ENCODE measurements at regions not wholly inside any gene's neighbourhood (a gene's known extent, or its start where the extent isn't known, plus 50 kb on each side); places are given as distances from the start of the nearest gene placed in this dataset.

GRCh38 chr20:40488401-40488800 lies 200.6 kb downstream of the MAFB start:
- no peak for DNase-seq

DNA sequence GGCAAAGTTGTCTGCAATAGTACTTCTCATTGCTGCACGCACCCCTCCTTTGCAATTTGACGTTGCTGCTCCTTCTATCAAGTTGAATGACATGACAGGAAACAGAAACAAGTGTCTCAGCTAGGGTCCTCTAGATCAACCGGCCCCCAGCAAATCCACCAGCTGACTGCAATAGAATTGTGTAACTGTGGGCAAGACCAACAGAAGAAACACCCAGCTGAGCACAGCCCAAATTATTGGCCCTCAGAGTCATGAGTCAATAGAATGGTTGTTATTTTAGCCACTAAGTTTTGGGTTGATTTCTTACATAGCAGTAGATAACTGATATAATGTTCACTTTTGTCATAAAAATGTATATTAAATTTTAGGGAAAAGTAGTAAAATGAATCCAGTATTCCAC lies 202.7 kb downstream of the MAFB start:
- no peak for DNase-seq

- DNase-seq, result no peak
Observed at GRCh38 chr20:40481743-40482458, 207.1 kb downstream of the MAFB start.

- no peak for DNase-seq
Observed at GRCh38 chr20:40481337-40481736, 207.7 kb downstream of the MAFB start.

DNA sequence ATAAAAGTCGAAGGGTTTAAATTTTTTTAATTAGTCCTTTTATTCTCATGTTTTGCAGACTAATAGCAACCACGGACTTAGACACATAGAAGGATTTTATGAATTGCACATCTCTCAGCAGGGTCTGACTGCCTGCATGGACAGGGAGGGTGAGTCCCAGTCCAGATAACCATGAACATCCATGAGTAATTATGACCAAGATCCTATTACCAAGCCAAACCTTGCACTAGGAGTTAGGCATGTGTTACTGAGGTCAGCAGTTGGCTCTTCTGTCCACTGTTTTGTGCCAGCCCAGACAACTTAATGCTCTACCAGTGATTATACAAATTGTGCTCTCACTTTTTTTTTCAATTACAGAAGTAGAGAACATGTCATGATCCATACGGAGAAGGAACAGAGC lies 211.2 kb downstream of the MAFB start:
- DNase-seq, result no peak

- no peak for DNase-seq
Observed at GRCh38 chr20:40476461-40476860, 212.6 kb downstream of the MAFB start.

DNA sequence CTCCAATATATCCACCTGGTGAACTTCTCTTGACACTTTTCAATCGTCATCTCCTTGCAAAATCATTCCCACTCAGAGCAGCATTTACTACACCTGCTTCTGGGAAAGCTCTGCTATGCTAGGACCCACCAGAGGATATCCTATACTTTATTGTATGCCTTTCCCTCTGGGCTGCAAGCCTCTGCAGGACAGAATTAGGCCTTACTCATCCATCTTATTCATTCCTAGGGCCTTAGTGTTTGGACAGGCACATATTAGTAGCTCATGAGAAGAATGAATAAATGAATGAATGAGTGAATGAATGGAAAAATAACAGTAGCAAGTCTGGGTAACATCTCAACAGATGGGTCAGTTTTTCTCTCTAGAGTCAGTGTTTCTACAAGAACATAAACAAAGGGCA lies 216.1 kb downstream of the MAFB start:
- no peak for DNase-seq

DNA sequence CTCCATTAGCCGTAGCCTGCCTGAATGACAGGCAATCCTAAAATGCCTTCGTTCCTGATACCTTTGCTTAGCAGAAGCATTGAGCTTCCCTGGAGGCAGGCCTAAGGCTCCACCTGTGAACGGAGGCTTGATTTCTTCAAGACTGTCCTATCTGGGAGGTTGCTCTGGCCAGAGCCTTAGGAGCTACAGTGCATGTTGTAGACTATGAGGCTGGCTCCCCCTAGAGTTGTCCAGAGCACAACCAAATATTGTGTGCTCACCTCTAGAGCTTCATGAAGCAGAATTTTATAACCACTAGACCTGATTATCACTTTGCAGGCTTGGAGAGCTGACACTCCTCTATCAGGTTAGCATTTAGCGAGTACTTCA lies 217.8 kb downstream of the MAFB start:
- DNase-seq, result no peak

- DNase-seq, result no peak
Observed at GRCh38 chr20:40470445-40471260, 218.4 kb downstream of the MAFB start.

- no peak for DNase-seq
Observed at GRCh38 chr20:40468759-40469158, 220.3 kb downstream of the MAFB start.

GRCh38 chr20:40467703-40468411 lies 221.2 kb downstream of the MAFB start:
- DNase-seq, result no peak

- no peak for DNase-seq
Observed at GRCh38 chr20:40467067-40467466, 222.0 kb downstream of the MAFB start.

DNA sequence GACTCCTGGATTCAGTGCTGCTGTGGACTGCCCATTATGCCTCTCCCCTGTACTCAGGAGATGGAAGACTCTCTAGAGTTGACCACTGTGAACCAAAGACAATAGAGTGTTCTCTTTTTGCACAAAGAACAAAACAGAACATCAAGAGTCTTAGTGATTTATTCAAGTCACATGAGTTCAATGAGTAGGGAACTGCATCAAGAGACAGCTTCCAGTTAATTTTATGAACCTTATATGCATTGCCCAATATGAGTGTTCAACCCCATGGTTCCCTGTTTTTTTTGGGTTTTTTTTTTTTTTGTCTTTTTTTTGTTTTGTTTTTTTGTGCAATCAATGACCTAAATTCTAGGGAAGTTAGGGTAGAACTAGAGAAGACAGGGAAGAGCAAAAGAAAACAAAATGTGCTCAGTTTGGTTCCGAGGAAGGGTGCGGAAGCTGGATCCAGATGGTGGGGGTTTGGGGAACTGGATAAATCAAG lies 224.3 kb downstream of the MAFB start:
- DNase-seq, result no peak

DNA sequence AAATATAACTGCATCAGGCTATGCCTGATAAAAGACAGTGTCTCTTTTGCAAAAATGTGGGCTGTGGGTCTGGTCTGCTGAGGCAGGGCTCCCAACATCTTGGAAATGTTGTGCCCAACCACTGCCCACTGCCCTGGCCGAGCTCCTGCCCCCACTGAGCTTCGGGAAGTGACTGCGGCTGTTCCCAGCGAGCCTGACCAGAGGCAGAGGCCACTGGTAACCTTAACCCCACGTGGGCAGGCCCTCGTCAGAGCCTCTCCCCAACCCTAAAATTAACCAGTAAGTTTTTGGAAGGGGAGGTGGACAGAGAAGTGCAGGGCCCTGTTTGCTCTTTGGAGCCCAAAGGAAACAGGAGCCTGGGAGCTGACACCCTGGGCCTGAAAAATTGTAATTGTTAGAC lies 225.9 kb downstream of the MAFB start:
- no peak for DNase-seq

- no peak for DNase-seq
Observed at GRCh38 chr20:40462566-40462965, 226.5 kb downstream of the MAFB start.

DNA sequence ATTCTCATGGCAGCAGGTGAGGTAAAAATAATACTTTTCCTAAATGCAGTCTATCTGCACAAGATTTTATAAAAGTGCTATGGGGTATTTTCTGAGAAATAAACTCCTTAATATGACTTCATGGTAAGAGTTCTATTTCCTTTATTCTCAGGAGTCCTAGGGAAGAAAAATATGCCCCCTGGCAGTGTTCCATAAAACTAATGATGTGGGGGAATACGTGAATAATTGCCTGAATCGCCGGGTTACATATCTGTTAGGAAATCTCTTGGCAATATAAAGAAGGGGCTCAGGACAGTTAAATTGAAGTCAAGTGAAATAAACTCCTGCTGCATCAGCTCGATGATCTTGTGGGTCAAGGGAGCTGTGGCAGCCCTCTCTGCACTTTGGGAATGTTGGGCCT lies 229.7 kb downstream of the MAFB start:
- no peak for DNase-seq

DNA sequence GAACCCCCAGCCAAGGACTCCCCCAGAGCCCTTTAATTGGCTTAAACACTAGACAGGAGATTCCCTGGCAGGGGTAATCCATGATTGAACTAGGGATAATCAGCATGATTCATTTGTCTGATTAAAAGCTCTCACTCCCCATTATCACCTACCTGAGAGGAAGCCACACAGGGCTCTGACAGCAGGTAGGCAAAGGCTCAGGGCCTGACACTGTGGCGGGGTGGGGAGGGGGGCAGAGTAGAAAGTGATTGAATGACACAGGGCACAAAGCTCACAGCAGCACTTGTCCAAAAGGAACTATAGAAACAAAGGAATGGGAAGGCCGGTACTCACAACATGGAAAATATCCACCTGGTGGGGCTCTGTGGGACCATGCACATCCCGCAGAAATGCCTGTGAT lies 231.6 kb downstream of the MAFB start:
- DNase-seq, result no peak

GRCh38 chr20:40452758-40453157 lies 236.3 kb downstream of the MAFB start:
- no peak for DNase-seq

DNA sequence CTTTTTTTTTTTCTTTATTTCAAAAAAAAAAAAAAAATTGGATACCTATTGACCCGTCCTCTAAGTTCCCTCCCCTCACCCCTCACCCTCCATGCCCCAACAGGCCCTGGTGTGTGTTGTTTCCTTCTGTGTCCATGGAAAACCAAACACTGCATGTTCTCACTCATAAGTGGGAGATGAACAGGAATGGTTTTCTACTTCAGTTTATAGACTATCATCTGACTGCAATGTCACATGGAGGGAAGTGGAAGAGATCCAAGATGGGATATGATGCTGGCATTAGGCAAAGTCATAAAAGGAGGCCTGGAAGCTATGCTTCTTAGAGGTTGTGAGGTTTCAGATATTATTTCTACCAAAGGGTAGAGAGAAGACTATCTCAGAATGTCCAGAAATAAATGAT lies 237.5 kb downstream of the MAFB start:
- no peak for DNase-seq

- DNase-seq, result no peak
Observed at GRCh38 chr20:40449974-40450616, 238.9 kb downstream of the MAFB start.

DNA sequence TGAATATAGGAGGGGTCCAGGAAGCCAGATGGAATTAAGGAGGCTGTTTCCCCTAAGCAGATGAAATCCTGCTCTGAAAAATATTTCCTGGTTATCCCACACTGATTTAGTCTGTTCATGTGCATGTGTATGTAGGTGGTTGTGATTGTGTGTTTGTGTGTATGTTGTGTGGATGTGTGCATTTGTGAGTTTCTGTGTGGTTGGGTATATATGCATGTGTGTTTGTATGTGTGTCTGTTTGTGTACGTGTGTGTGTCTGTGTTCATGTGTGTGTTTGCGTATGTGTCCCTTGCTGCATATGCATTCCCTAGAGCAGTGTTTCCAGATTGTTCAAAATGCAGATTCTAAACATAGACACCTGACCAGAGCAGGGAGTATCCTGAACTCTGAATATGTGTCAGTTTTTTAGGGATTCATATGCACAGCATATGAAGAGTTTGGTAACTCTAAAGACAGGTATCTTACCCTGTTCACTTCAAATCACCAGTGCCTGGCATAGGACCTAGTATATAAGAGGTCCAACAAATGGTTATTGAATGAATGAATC lies 239.8 kb downstream of the MAFB start:
- no peak for DNase-seq

GRCh38 chr20:40446888-40447287 lies 242.1 kb downstream of the MAFB start:
- no peak for DNase-seq

- no peak for DNase-seq
Observed at GRCh38 chr20:40444516-40444915, 244.5 kb downstream of the MAFB start.
